Caco-2 (cell line): ENCODE measurements at regions not wholly inside any gene's neighbourhood (a gene's known extent, or its start where the extent isn't known, plus 50 kb on each side); places are given as distances from the start of the nearest gene placed in this dataset.

Experiments
- BruUV-seq: library from RNA; stranded (reverse); fragments of 400-500 nt; replicated peaks from 2 replicates; lab custom pipeline; 2021; lab: Mats Ljungman, UMichigan
- CTCF ChIA-PET: fragments of 300-600 bp; sonication (Branson Sonifier 250); formaldehyde crosslinking; loops from one replicate; lab custom pipeline; 2022; ENCODE audit warnings: antibody characterized with exemption; lab: Charles Lee
- POLR2A ChIA-PET: fragments of 300-600 bp; sonication (Branson Sonifier 250); formaldehyde crosslinking; loops from one replicate; lab custom pipeline; 2022; ENCODE audit warnings: antibody characterized with exemption; lab: Charles Lee
- DNase-seq, 2 experiments: peaks; one replicate each; pipeline versions ENCODE4 v3.0.0 to v3.0.0-alpha.2; 2020 to 2022
- H3K27me3 ChIP-seq: replicated peaks from 2 replicates; pipeline ENCODE4 v1.6.0; 2011; ENCODE audit warnings: low read length; ENCODE audit not compliant: control insufficient read depth, insufficient read depth
- H3K36me3 ChIP-seq: 2 replicates; pipeline ENCODE4 v1.5.1; 2011; ENCODE audit warnings: low read length; ENCODE audit not compliant: control insufficient read depth, insufficient read depth
- H3K4me1 ChIP-seq: fragments of 250-450 bp; sonication (Bioruptor Pico); 2 replicates; pipeline ENCODE4 v1.5.1; 2020; ENCODE audit warnings: mild to moderate bottlenecking
- H3K4me3 ChIP-seq: 2 replicates; pipeline ENCODE4 v1.5.1; 2011; ENCODE audit warnings: low read depth, mild to moderate bottlenecking, control low read depth, low read length
- H3K9me3 ChIP-seq: fragments of 250-450 bp; sonication (Bioruptor Pico); 2 replicates; pipeline ENCODE4 v1.5.1; 2020; ENCODE audit warnings: mild to moderate bottlenecking, moderate library complexity
- H3K27ac Mint-ChIP-seq: one replicate; pipeline ENCODE4 v1.8.0; 2022; ENCODE audit warnings: mixed read lengths; ENCODE audit not compliant: unreplicated experiment
- H3K27me3 Mint-ChIP-seq: one replicate; pipeline ENCODE4 v1.8.0; 2022; ENCODE audit warnings: mixed read lengths; ENCODE audit not compliant: insufficient read depth, unreplicated experiment
- H3K36me3 Mint-ChIP-seq: one replicate; pipeline ENCODE4 v1.8.0; 2022; ENCODE audit warnings: mild to moderate bottlenecking, mixed read lengths; ENCODE audit not compliant: insufficient read depth, unreplicated experiment
- H3K4me1 Mint-ChIP-seq: one replicate; pipeline ENCODE4 v1.8.0; 2022; ENCODE audit warnings: low read depth, mixed read lengths; ENCODE audit not compliant: unreplicated experiment
- H3K4me3 Mint-ChIP-seq: one replicate; pipeline ENCODE4 v1.8.0; 2022; ENCODE audit warnings: mild to moderate bottlenecking, moderate library complexity, mixed read lengths; ENCODE audit not compliant: unreplicated experiment
- H3K9me3 Mint-ChIP-seq: one replicate; pipeline ENCODE4 v1.8.0; 2022; ENCODE audit warnings: mixed read lengths; ENCODE audit not compliant: unreplicated experiment
- CTCF ChIP-seq, 2 experiments: fragments of 200-600 bp in 1 of 2; IDR thresholded peaks; 1 replicate in 1 of 2; 2 replicates in 1 of 2; pipeline versions ENCODE4 v1.5.1 to v1.8.0; 2011 to 2022; ENCODE audit warnings: antibody characterized with exemption in 1 of 2, control low read depth in 1 of 2, inconsistent platforms in 1 of 2, low read depth in 1 of 2, low read length in 1 of 2, mild to moderate bottlenecking in 1 of 2, moderate library complexity in 1 of 2; ENCODE audit not compliant: insufficient read depth in 1 of 2, severe bottlenecking in 1 of 2, unreplicated experiment in 1 of 2
- intact Hi-C: fragments of 100-400 bp; cut with micrococcal nuclease; formaldehyde crosslinking; loops from one replicate; pipeline ENCODE4 v1.10.0; 2022; ENCODE audit not compliant: unreplicated experiment

- intact Hi-C loops: loop anchor here (1.0 kb wide), 1 partner anchor 13 kb away; no protein-coding TSS in a partner anchor
- H3K4me1 Mint-ChIP-seq: no peaks in the 10 kb centered on the region
- ChIA-PET CTCF (no interaction called here), POLR2A (no interaction called here)
- Histone ChIP-seq H3K9me3 (no peaks in the 10 kb centered on the region), H3K36me3 (no peaks in the 10 kb centered on the region), H3K27me3 (no peaks in the 10 kb centered on the region), H3K4me3 (no peak overlapping the region), H3K4me1 (no peaks in the 10 kb centered on the region)
- no peak for TF ChIP-seq CTCF (IDR thresholded peaks at IDR 0.05; ENCODE audit: insufficient read depth in 1 of 2, low read depth in 1 of 2, low read length in 1 of 2, severe bottlenecking in 1 of 2, unreplicated experiment in 1 of 2)
- H3K36me3 Mint-ChIP-seq: no peaks in the 10 kb centered on the region
- H3K4me3 Mint-ChIP-seq: no peak overlapping the region
- no peak for DNase-seq
- no TSS peak for BruUV-seq
- H3K27me3 Mint-ChIP-seq: peaks cover 6% of the 10 kb centered on the region
- no peaks in the 10 kb centered on the region for H3K9me3 Mint-ChIP-seq
- no peak overlapping the region for H3K27ac Mint-ChIP-seq
These were observed 288.1 kb upstream of the PTGER4 start for GRCh38 chr5:40391642-40392041.

GRCh38 chr5:40390281-40391149, 289.2 kb upstream of the PTGER4 start:
- Mint-ChIP-seq H3K9me3 (no peaks in the 10 kb centered on the region), H3K4me1 (no peaks in the 10 kb centered on the region), H3K27me3 (peaks cover 6% of the 10 kb centered on the region), H3K27ac (no peak overlapping the region), H3K4me3 (no peak overlapping the region), H3K36me3 (no peaks in the 10 kb centered on the region)
- Histone ChIP-seq H3K9me3 (no peaks in the 10 kb centered on the region), H3K4me1 (no peaks in the 10 kb centered on the region), H3K27me3 (no peaks in the 10 kb centered on the region), H3K36me3 (no peaks in the 10 kb centered on the region), H3K4me3 (no peak overlapping the region)
- TF ChIP-seq CTCF (IDR thresholded peaks at IDR 0.05; ENCODE audit: insufficient read depth in 1 of 2, low read depth in 1 of 2, low read length in 1 of 2, severe bottlenecking in 1 of 2, unreplicated experiment in 1 of 2): no peak
- DNase-seq: no peak
- no TSS peak for BruUV-seq
- intact Hi-C loops: loop anchor here (1.0 kb wide), 1 partner anchor 14 kb away; no protein-coding TSS in a partner anchor
- ChIA-PET POLR2A (no interaction called here), CTCF (no interaction called here)

- no peaks in the 10 kb centered on the region for H3K27me3 ChIP-seq
- intact Hi-C loops: no loop called here
- H3K27me3 Mint-ChIP-seq: peaks cover 6% of the 10 kb centered on the region
- H3K4me3 ChIP-seq: no peak overlapping the region
- no TSS peak for BruUV-seq
- no peaks in the 10 kb centered on the region for H3K36me3 Mint-ChIP-seq
- no peak overlapping the region for H3K4me3 Mint-ChIP-seq
- H3K9me3 ChIP-seq: no peaks in the 10 kb centered on the region
- TF ChIP-seq CTCF (IDR thresholded peaks at IDR 0.05; ENCODE audit: insufficient read depth in 1 of 2, low read depth in 1 of 2, low read length in 1 of 2, severe bottlenecking in 1 of 2, unreplicated experiment in 1 of 2): no peak
- no peaks in the 10 kb centered on the region for H3K4me1 Mint-ChIP-seq
- ChIA-PET POLR2A (no interaction called here), CTCF (no interaction called here)
- H3K27ac Mint-ChIP-seq: no peak overlapping the region
- no peaks in the 10 kb centered on the region for H3K36me3 ChIP-seq
- DNase-seq: no peak
- H3K4me1 ChIP-seq: no peaks in the 10 kb centered on the region
- no peaks in the 10 kb centered on the region for H3K9me3 Mint-ChIP-seq
These were observed 290.1 kb upstream of the PTGER4 start for GRCh38 chr5:40389591-40389990.
